ENCODE measurements at regions not wholly inside any gene's neighbourhood (a gene's known extent, or its start where the extent isn't known, plus 50 kb on each side); places are given as distances from the start of the nearest gene placed in this dataset.

DNA sequence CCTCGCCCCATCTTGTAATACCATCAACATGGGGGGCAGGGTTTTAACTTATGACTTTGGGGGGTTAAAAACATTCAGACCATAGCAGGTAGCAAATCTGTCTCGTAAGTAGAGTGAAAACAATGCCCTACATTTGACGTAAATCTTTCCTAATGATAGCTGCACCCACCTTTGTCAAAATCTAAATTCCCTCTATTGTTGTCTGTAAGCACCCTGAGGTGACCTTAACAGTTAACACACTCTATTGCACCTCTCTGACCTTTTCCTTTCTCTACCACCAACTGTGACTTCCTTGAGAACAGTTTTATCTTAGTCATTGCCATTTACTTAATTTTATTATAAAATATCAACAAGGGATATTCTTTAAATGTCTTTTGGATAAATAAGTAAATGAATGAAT lies 1024.9 kb upstream of the CNTN5 start:
- no peaks in the 10 kb centered on the region for H3K27me3 ChIP-seq (replicated peaks in 1 of 7)
- intact Hi-C loops (cut with DNase I; ENCODE audit: low total_unique reads): no loop called here
- TF ChIP-seq POLR2A (IDR thresholded peaks at IDR 0.05): no peak
- no peak for TF ChIP-seq POLR2AphosphoS5 (IDR thresholded peaks at IDR 0.05)
- no peaks in the 10 kb centered on the region for H3K4me1 ChIP-seq
- H3K9me3 ChIP-seq: peaks cover 0 to 3% (median 0%) of the 10 kb centered on the region in 8 donors
- H3K4me3 ChIP-seq: no peak overlapping the region
- no peaks in the 10 kb centered on the region for H3K36me3 ChIP-seq
- WGBS, 5 donors: 66 to 79% (median 74%) methylated on average over 3 of the region's 3 CpGs
- no peak overlapping the region for H3K27ac ChIP-seq
- no peak for DNase-seq

DNA sequence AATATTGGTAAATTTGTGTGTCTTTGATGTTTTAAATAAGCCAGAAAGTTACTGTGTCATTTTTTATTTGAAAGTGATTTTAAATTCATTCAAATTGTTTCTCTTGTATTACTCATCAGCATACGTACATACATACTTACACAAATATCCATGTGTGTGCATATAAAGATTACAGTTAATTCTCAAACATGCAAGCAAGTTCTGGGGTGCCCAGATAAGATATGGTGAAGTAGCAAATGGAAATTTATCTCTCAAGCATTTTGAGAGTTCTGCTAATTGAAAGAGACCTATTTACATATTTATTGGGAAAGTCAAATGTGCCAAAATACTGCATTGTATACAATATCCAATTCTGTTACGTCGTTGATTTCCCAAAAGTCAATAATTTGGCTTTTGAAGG lies 1024.0 kb upstream of the CNTN5 start:
- TF ChIP-seq, protein P1, sequence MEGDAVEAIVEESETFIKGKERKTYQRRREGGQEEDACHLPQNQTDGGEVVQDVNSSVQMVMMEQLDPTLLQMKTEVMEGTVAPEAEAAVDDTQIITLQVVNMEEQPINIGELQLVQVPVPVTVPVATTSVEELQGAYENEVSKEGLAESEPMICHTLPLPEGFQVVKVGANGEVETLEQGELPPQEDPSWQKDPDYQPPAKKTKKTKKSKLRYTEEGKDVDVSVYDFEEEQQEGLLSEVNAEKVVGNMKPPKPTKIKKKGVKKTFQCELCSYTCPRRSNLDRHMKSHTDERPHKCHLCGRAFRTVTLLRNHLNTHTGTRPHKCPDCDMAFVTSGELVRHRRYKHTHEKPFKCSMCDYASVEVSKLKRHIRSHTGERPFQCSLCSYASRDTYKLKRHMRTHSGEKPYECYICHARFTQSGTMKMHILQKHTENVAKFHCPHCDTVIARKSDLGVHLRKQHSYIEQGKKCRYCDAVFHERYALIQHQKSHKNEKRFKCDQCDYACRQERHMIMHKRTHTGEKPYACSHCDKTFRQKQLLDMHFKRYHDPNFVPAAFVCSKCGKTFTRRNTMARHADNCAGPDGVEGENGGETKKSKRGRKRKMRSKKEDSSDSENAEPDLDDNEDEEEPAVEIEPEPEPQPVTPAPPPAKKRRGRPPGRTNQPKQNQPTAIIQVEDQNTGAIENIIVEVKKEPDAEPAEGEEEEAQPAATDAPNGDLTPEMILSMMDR (IDR thresholded peaks at IDR 0.05 in 8 of 11, conservative IDR thresholded peaks at IDR 0.05 in 3 of 11): no peak
- no peak for TF ChIP-seq POLR2AphosphoS5 (IDR thresholded peaks at IDR 0.05)
- no peak for TF ChIP-seq POLR2A (IDR thresholded peaks at IDR 0.05)
- intact Hi-C loops (cut with DNase I; ENCODE audit: low total_unique reads): no loop called here
- Histone ChIP-seq H3K27me3 (replicated peaks in 1 of 7) (no peaks in the 10 kb centered on the region), H3K27ac (no peak overlapping the region), H3K36me3 (no peaks in the 10 kb centered on the region), H3K4me3 (no peak overlapping the region), H3K9me3 (peaks cover 0 to 3% (median 0%) of the 10 kb centered on the region in 8 donors), H3K4me1 (no peaks in the 10 kb centered on the region)
- DNase-seq: no peak
- WGBS, 5 donors: 78 to 90% (median 85%) methylated on average over 3 of the region's 3 CpGs

DNA sequence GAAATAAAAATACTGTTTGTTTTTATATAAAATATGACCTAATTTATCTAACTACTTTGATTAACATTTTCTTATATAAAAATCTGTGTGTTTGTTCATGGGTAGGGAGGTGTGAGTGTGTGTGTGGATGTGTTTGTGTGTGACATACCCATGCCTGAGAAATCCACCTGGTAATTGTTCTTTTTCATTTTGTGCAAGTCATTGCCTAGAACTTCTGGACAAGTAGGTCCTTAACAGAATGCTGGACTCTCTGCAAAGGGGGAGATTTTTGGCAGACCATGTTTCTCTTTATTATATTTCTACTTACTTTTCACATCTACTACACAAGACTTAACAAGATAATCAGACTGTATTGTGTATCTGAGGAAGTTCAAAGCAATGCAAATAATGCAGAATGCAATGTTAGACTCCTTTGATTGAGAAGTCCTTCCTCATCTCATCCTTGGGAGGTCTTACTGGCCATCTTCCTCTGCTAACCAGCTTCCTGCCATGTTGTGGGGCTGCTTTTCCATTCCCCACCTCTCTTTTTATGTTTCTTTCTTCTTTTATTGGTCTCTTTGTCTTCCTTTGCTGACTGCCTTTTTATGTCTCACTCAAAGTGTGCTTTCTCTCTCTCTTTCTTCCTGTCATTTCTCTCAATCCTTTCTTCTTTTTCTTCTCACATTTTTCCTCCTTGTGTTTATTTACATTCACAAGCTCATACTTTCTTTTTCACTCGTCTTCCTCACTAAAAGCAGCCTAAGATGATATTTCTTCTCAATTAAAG lies 1017.0 kb upstream of the CNTN5 start:
- WGBS, 5 donors: 37 to 59% (median 44%) methylated on average over 1 of the region's 1 CpG
- no peak for DNase-seq
- Histone ChIP-seq H3K27me3 (replicated peaks in 1 of 7) (no peaks in the 10 kb centered on the region), H3K4me1 (no peaks in the 10 kb centered on the region), H3K4me3 (no peak overlapping the region), H3K36me3 (no peaks in the 10 kb centered on the region), H3K27ac (no peak overlapping the region), H3K9me3 (peaks cover 0 to 2% (median 0%) of the 10 kb centered on the region in 8 donors)
- TF ChIP-seq, protein P1 (IDR thresholded peaks at IDR 0.05 in 8 of 11, conservative IDR thresholded peaks at IDR 0.05 in 3 of 11): no peak
- no peak for TF ChIP-seq POLR2AphosphoS5 (IDR thresholded peaks at IDR 0.05)
- no peak for TF ChIP-seq POLR2A (IDR thresholded peaks at IDR 0.05)
- intact Hi-C loops (cut with DNase I; ENCODE audit: low total_unique reads): no loop called here

DNA sequence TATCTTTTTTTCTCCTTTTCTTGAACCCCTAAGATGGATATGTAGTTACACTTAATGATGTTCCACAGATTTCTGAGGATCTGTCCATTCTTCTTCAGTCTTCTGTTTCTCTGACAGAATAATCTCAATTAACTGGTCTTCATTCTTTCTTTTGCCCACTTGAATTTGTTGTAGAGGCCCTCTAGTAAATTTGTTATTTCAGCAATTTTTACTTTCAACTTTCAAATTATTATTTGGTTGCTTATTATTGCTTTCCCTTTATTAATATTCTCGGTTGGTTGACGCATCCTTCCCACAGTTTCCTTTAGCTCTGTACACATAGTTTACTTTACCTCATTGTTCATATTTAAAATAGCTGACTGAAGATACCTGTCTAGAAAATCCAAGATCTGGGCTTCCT lies 1013.7 kb upstream of the CNTN5 start:
- no peak overlapping the region for H3K27ac ChIP-seq
- no peaks in the 10 kb centered on the region for H3K36me3 ChIP-seq
- no peaks in the 10 kb centered on the region for H3K4me1 ChIP-seq
- DNase-seq: no peak
- TF ChIP-seq, protein P1 (IDR thresholded peaks at IDR 0.05 in 8 of 11, conservative IDR thresholded peaks at IDR 0.05 in 3 of 11): no peak
- H3K4me3 ChIP-seq: no peak overlapping the region
- WGBS, 5 donors: 85 to 94% (median 89%) methylated on average over 2 of the region's 2 CpGs
- peaks cover 0 to 10% (median 4%) of the 10 kb centered on the region in 8 donors for H3K9me3 ChIP-seq
- H3K27me3 ChIP-seq (replicated peaks in 1 of 7): no peaks in the 10 kb centered on the region
- intact Hi-C loops (cut with DNase I; ENCODE audit: low total_unique reads): no loop called here
